H1 (cell line): ENCODE measurements at regions not wholly inside any gene's neighbourhood (a gene's known extent, or its start where the extent isn't known, plus 50 kb on each side); places are given as distances from the start of the nearest gene placed in this dataset.

Experiments
- EP300 ChIP-seq, 2 experiments: IDR thresholded peaks; 1 replicate in 1 of 2; 2 replicates in 1 of 2; pipeline ENCODE4 v1.6.1; 2011 to 2012; ENCODE audit warnings: low read depth in 2 of 2, low read length in 2 of 2, mild to moderate bottlenecking in 2 of 2, borderline replicate concordance in 1 of 2, inconsistent platforms in 1 of 2, moderate library complexity in 1 of 2
- JUN ChIP-seq: IDR thresholded peaks from 2 replicates; pipeline ENCODE4 v1.6.1; 2011; ENCODE audit warnings: low read depth, mild to moderate bottlenecking, improper control_type of control experiment, low read length
- KDM1A ChIP-seq: fragments of 200-600, 300-600 bp; sonication (generic); IDR thresholded peaks from 2 replicates; pipeline ENCODE4 v1.7.1; 2016; ENCODE audit warnings: mild to moderate bottlenecking, low read length, borderline replicate concordance
- KDM5A ChIP-seq: fragments of 200-600 bp; IDR thresholded peaks from 2 replicates; pipeline ENCODE4 v1.7.1; 2012; ENCODE audit warnings: mild to moderate bottlenecking, low read length, inconsistent platforms, mixed read lengths
- MAFK ChIP-seq: IDR thresholded peaks from 2 replicates; pipeline ENCODE4 v1.6.1; 2012; ENCODE audit warnings: low read depth, mild to moderate bottlenecking, improper control_type of control experiment, low read length
- POU5F1 ChIP-seq: IDR thresholded peaks from 2 replicates; pipeline ENCODE4 v1.6.1; 2011; ENCODE audit warnings: low read depth, mild to moderate bottlenecking, low read length, moderate library complexity
- SRF ChIP-seq: IDR thresholded peaks from 2 replicates; pipeline ENCODE4 v1.6.1; 2011; ENCODE audit warnings: mild to moderate bottlenecking, low read depth, low read length, moderate library complexity
- ZNF274 ChIP-seq: IDR thresholded peaks from 2 replicates; pipeline ENCODE4 v1.7.0; 2012; ENCODE audit warnings: low read length, borderline replicate concordance; ENCODE audit errors: extremely low read depth
- TF ChIP-seq, protein P1 (sequence below): fragments of 300-600 bp; sonication (generic); IDR thresholded peaks from 2 replicates; pipeline ENCODE4 v1.7.1; 2012; ENCODE audit warnings: low read length, moderate library complexity, mild to moderate bottlenecking, inconsistent platforms; ENCODE audit not compliant: insufficient replicate concordance
- TF ChIP-seq, protein P2 (sequence below), 3 experiments: IDR thresholded peaks; 1 replicate in 2 of 3; 2 replicates in 1 of 3; pipeline versions ENCODE4 v1.5.1 to v1.6.1; 2011; ENCODE audit warnings: low read length in 3 of 3, mild to moderate bottlenecking in 3 of 3, inconsistent platforms in 2 of 3, low read depth in 1 of 3, moderate library complexity in 1 of 3; ENCODE audit not compliant: insufficient read depth in 1 of 3; ENCODE audit errors: control extremely low read depth in 1 of 3

DNA sequence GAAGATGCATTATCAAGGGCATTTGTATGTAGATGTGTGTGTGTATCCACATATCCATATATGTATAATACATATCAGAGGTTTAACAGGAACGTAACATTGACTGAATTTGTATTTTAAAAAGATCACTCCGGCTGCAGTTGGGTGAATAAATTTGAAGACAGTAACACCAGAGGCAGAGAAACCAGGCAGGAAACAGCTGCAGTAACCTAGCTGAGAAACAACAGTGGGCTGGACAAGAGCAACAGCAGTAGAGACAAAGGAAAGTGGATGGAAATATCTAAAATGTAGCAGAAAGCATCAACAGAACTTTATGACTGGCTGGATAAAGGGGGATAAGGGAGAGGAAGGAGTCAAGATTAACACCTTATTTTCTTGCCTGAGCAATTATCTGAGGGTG lies 68.3 kb upstream of the SETMAR start (continued):
- TF ChIP-seq, protein P1, sequence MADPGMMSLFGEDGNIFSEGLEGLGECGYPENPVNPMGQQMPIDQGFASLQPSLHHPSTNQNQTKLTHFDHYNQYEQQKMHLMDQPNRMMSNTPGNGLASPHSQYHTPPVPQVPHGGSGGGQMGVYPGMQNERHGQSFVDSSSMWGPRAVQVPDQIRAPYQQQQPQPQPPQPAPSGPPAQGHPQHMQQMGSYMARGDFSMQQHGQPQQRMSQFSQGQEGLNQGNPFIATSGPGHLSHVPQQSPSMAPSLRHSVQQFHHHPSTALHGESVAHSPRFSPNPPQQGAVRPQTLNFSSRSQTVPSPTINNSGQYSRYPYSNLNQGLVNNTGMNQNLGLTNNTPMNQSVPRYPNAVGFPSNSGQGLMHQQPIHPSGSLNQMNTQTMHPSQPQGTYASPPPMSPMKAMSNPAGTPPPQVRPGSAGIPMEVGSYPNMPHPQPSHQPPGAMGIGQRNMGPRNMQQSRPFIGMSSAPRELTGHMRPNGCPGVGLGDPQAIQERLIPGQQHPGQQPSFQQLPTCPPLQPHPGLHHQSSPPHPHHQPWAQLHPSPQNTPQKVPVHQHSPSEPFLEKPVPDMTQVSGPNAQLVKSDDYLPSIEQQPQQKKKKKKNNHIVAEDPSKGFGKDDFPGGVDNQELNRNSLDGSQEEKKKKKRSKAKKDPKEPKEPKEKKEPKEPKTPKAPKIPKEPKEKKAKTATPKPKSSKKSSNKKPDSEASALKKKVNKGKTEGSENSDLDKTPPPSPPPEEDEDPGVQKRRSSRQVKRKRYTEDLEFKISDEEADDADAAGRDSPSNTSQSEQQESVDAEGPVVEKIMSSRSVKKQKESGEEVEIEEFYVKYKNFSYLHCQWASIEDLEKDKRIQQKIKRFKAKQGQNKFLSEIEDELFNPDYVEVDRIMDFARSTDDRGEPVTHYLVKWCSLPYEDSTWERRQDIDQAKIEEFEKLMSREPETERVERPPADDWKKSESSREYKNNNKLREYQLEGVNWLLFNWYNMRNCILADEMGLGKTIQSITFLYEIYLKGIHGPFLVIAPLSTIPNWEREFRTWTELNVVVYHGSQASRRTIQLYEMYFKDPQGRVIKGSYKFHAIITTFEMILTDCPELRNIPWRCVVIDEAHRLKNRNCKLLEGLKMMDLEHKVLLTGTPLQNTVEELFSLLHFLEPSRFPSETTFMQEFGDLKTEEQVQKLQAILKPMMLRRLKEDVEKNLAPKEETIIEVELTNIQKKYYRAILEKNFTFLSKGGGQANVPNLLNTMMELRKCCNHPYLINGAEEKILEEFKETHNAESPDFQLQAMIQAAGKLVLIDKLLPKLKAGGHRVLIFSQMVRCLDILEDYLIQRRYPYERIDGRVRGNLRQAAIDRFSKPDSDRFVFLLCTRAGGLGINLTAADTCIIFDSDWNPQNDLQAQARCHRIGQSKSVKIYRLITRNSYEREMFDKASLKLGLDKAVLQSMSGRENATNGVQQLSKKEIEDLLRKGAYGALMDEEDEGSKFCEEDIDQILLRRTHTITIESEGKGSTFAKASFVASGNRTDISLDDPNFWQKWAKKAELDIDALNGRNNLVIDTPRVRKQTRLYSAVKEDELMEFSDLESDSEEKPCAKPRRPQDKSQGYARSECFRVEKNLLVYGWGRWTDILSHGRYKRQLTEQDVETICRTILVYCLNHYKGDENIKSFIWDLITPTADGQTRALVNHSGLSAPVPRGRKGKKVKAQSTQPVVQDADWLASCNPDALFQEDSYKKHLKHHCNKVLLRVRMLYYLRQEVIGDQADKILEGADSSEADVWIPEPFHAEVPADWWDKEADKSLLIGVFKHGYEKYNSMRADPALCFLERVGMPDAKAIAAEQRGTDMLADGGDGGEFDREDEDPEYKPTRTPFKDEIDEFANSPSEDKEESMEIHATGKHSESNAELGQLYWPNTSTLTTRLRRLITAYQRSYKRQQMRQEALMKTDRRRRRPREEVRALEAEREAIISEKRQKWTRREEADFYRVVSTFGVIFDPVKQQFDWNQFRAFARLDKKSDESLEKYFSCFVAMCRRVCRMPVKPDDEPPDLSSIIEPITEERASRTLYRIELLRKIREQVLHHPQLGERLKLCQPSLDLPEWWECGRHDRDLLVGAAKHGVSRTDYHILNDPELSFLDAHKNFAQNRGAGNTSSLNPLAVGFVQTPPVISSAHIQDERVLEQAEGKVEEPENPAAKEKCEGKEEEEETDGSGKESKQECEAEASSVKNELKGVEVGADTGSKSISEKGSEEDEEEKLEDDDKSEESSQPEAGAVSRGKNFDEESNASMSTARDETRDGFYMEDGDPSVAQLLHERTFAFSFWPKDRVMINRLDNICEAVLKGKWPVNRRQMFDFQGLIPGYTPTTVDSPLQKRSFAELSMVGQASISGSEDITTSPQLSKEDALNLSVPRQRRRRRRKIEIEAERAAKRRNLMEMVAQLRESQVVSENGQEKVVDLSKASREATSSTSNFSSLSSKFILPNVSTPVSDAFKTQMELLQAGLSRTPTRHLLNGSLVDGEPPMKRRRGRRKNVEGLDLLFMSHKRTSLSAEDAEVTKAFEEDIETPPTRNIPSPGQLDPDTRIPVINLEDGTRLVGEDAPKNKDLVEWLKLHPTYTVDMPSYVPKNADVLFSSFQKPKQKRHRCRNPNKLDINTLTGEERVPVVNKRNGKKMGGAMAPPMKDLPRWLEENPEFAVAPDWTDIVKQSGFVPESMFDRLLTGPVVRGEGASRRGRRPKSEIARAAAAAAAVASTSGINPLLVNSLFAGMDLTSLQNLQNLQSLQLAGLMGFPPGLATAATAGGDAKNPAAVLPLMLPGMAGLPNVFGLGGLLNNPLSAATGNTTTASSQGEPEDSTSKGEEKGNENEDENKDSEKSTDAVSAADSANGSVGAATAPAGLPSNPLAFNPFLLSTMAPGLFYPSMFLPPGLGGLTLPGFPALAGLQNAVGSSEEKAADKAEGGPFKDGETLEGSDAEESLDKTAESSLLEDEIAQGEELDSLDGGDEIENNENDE = no peak
- TF ChIP-seq SRF = no peak
- no peak for TF ChIP-seq KDM1A
- no peak for TF ChIP-seq POU5F1
- no peak for TF ChIP-seq JUN
- no peak for TF ChIP-seq EP300 (IDR thresholded peaks at IDR 0.05; ENCODE audit: borderline replicate concordance in 1 of 2, low read depth in 2 of 2, low read length in 2 of 2)
- TF ChIP-seq KDM5A = no peak
- TF ChIP-seq MAFK = no peak
- TF ChIP-seq, protein P2, sequence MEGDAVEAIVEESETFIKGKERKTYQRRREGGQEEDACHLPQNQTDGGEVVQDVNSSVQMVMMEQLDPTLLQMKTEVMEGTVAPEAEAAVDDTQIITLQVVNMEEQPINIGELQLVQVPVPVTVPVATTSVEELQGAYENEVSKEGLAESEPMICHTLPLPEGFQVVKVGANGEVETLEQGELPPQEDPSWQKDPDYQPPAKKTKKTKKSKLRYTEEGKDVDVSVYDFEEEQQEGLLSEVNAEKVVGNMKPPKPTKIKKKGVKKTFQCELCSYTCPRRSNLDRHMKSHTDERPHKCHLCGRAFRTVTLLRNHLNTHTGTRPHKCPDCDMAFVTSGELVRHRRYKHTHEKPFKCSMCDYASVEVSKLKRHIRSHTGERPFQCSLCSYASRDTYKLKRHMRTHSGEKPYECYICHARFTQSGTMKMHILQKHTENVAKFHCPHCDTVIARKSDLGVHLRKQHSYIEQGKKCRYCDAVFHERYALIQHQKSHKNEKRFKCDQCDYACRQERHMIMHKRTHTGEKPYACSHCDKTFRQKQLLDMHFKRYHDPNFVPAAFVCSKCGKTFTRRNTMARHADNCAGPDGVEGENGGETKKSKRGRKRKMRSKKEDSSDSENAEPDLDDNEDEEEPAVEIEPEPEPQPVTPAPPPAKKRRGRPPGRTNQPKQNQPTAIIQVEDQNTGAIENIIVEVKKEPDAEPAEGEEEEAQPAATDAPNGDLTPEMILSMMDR (IDR thresholded peaks at IDR 0.05; ENCODE audit: control extremely low read depth in 1 of 3, insufficient read depth in 1 of 3, low read depth in 1 of 3, low read length in 3 of 3) = no peak
- no peak for TF ChIP-seq ZNF274
